ENCODE measurements at regions not wholly inside any gene's neighbourhood (a gene's known extent, or its start where the extent isn't known, plus 50 kb on each side); places are given as distances from the start of the nearest gene placed in this dataset.

DNA sequence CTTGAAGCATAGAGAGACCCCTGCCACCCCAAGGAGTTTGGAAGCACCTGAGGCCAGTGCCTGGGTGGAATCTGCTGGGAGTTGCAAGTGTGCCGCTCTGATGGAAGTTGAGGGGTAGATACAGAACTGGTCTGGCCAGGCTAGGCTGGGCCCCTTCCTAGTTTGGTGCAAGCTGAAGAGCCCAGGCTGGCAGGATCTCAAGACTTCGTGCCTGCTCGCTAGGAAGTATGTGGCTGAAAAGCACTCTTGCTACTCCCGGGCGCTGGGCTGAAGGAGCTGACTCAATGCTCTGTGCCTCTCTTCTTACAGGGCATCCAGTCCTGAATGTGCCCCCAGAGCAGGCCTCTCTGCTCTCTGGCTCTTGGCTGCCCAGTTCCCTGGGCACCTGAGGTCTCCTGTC, 51.7 kb upstream of the PJA1 start:
- H3K27me3 ChIP-seq (replicated peaks; ENCODE audit: insufficient read depth, low read depth, low read length, poor library complexity): no peaks in the 10 kb centered on the region
- ChIA-PET CTCF (no interaction called here), POLR2A (ENCODE audit: low non-redundant PET) (no interaction called here)
- H3K27ac ChIP-seq (ENCODE audit: low read depth, low read length, poor library complexity, severe bottlenecking): no peak overlapping the region
- no peaks in the 10 kb centered on the region for H3K9me3 ChIP-seq (ENCODE audit: low read depth, low read length, poor library complexity, severe bottlenecking)
- TF ChIP-seq CTCF (conservative IDR thresholded peaks at IDR 0.05; ENCODE audit: low read depth, low read length) (no peak), EZH2 (IDR thresholded peaks at IDR 0.05; ENCODE audit: borderline replicate concordance, low read depth, low read length, poor library complexity, severe bottlenecking) (no peak)
- intact Hi-C loops (cut with micrococcal nuclease; ENCODE audit: unreplicated experiment): no loop called here
- no peak for DNase-seq (ENCODE audit: low spot score)
- no peak overlapping the region for H3K4me3 ChIP-seq (ENCODE audit: low read depth, low read length, poor library complexity, severe bottlenecking)
- BruUV-seq (replicated peaks): no TSS peak
- H3K36me3 ChIP-seq (ENCODE audit: insufficient read depth, low read length, poor library complexity, severe bottlenecking): no peaks in the 10 kb centered on the region
- peaks cover 2% of the 10 kb centered on the region for H3K4me1 ChIP-seq (ENCODE audit: insufficient read depth, low read length, poor library complexity, severe bottlenecking)

- no peaks in the 10 kb centered on the region for H3K27me3 ChIP-seq (replicated peaks; ENCODE audit: insufficient read depth, low read depth, low read length, poor library complexity)
- no peaks in the 10 kb centered on the region for H3K36me3 ChIP-seq (ENCODE audit: insufficient read depth, low read length, poor library complexity, severe bottlenecking)
- POLR2A ChIA-PET (ENCODE audit: low non-redundant PET): no interaction called here
- CTCF ChIA-PET: no interaction called here
- DNase-seq (ENCODE audit: low spot score): no peak
- intact Hi-C loops (cut with micrococcal nuclease; ENCODE audit: unreplicated experiment): no loop called here
- TF ChIP-seq EZH2 (IDR thresholded peaks at IDR 0.05; ENCODE audit: borderline replicate concordance, low read depth, low read length, poor library complexity, severe bottlenecking) (no peak), CTCF (conservative IDR thresholded peaks at IDR 0.05; ENCODE audit: low read depth, low read length) (no peak)
- H3K4me1 ChIP-seq (ENCODE audit: insufficient read depth, low read length, poor library complexity, severe bottlenecking): no peaks in the 10 kb centered on the region
- BruUV-seq (replicated peaks): no TSS peak
- H3K27ac ChIP-seq (ENCODE audit: low read depth, low read length, poor library complexity, severe bottlenecking): no peak overlapping the region
- H3K4me3 ChIP-seq (ENCODE audit: low read depth, low read length, poor library complexity, severe bottlenecking): no peak overlapping the region
- H3K9me3 ChIP-seq (ENCODE audit: low read depth, low read length, poor library complexity, severe bottlenecking): no peaks in the 10 kb centered on the region
These were observed 51.2 kb upstream of the PJA1 start for GRCh38 chrX:69216446-69216845.

- Histone ChIP-seq H3K27ac (ENCODE audit: low read depth, low read length, poor library complexity, severe bottlenecking) (no peak overlapping the region), H3K4me3 (ENCODE audit: low read depth, low read length, poor library complexity, severe bottlenecking) (no peak overlapping the region), H3K36me3 (ENCODE audit: insufficient read depth, low read length, poor library complexity, severe bottlenecking) (no peaks in the 10 kb centered on the region), H3K27me3 (replicated peaks; ENCODE audit: insufficient read depth, low read depth, low read length, poor library complexity) (no peaks in the 10 kb centered on the region), H3K4me1 (ENCODE audit: insufficient read depth, low read length, poor library complexity, severe bottlenecking) (no peaks in the 10 kb centered on the region), H3K9me3 (ENCODE audit: low read depth, low read length, poor library complexity, severe bottlenecking) (no peaks in the 10 kb centered on the region)
- ChIA-PET POLR2A (ENCODE audit: low non-redundant PET) (no interaction called here), CTCF (no interaction called here)
- TF ChIP-seq CTCF (conservative IDR thresholded peaks at IDR 0.05; ENCODE audit: low read depth, low read length): no peak
- no peak for TF ChIP-seq EZH2 (IDR thresholded peaks at IDR 0.05; ENCODE audit: borderline replicate concordance, low read depth, low read length, poor library complexity, severe bottlenecking)
- no peak for DNase-seq (ENCODE audit: low spot score)
- intact Hi-C loops (cut with micrococcal nuclease; ENCODE audit: unreplicated experiment): no loop called here
- BruUV-seq (replicated peaks): no TSS peak
These were observed 50.1 kb upstream of the PJA1 start for GRCh38 chrX:69215161-69215875.

Data from A673 (cell line).